Psoas muscle (tissue), 7 donors: ENCODE measurements at regions not wholly inside any gene's neighbourhood (a gene's known extent, or its start where the extent isn't known, plus 50 kb on each side); places are given as distances from the start of the nearest gene placed in this dataset.
"Not testable (repeated sequence)": the region's sequence is repeated elsewhere in the genome, so short reads cannot be mapped to it uniquely, and the experiment has no call there.

Source experiments
- ATAC-seq, 4 donors: fragments of 200-7000 bp; cut with Tn5 transposase; one replicate each; pipeline ENCODE4 v1.9.1; 2020; ENCODE audit warnings: moderate library complexity in 3 of 4, mild to moderate bottlenecking in 2 of 4
- DNase-seq, 2 donors: peaks; one replicate each; pipeline ENCODE4 v3.0.0-alpha.2; 2020
- H3K27ac ChIP-seq: fragments of 200-600 bp; one replicate; pipeline ENCODE4 v1.8.0; 2022
- H3K27me3 ChIP-seq, 3 donors: fragments of 200-600 bp in 1 of 3; one replicate each; pipeline versions ENCODE4 v1.6.1 to v1.8.0; 2013 to 2022; ENCODE audit warnings: low read length in 2 of 3, mild to moderate bottlenecking in 2 of 3, moderate library complexity in 1 of 3; ENCODE audit not compliant: insufficient read depth in 3 of 3
- H3K36me3 ChIP-seq, 2 donors: fragments of 200-600 bp in 1 of 2; one replicate each; pipeline versions ENCODE4 v1.6.1 to v1.8.0; 2013 to 2022; ENCODE audit warnings: low read depth in 1 of 2, mild to moderate bottlenecking in 1 of 2, moderate library complexity in 1 of 2; ENCODE audit not compliant: insufficient read depth in 1 of 2
- H3K4me1 ChIP-seq: fragments of 200-600 bp; one replicate; pipeline ENCODE4 v1.8.0; 2022
- H3K4me3 ChIP-seq: fragments of 200-600 bp; one replicate; pipeline ENCODE4 v1.8.0; 2022; ENCODE audit warnings: mild to moderate bottlenecking
- H3K9me3 ChIP-seq: fragments of 200-600 bp; one replicate; pipeline ENCODE4 v1.8.0; 2022
- whole genome bisulfite sequencing, 3 donors: extraction: QIAGEN DNeasy Blood & Tissue Kit; methylation state at CpG; one replicate each; pipeline versions ENCODE4 v1.1.6 to v1.1.7; 2013; 5-methylcytosine and 5-hydroxymethylcytosine counted together
- intact Hi-C, 2 donors: fragments of 100-400 bp; cut with DNase I; formaldehyde crosslinking; loops; one replicate each; pipeline versions ENCODE4 v1.11.0 to v1.14.2; 2022
- TF ChIP-seq, protein P1 (sequence below): fragments of 200-600 bp; IDR thresholded peaks from one replicate; pipeline ENCODE4 v1.8.0; 2022; ENCODE audit warnings: antibody characterized with exemption
- donor health status: healthy with polysubstance abuse.
- donor health status: DM: no; HTN: no; CAD: no; lungs with moderate emphysema.
- donor health status: Bipolar disorder and iron deficiency.
- donor health status: healthy.
- donor health status: DM: yes; HTN: yes; CAD: no.
- donor health status: DM: no; HTN: no; CAD: no.
- donor health status: DM: yes; HTN: yes; CAD: no.

DNA sequence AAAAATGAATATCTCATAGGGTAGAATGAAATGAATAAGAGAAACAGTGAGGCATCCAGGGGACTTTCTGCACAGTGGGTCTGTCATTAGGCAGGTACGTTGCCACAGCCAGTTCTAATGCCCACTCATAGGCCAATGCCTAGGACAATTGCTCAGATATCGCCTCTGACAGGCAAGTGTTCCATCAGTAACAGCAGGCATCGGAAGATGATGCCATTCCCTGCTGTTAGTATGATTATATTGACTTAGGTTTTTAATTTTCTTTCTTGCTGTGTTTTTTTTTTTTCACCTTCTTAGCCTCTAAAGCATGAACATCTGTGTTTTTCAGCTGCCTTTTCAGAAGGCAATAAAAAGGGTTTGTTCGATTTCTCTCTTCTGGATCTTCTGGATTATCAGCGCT is 90.7 kb downstream of the PRL start:
- no peak for ATAC-seq
- WGBS, 3 donors, result 85 to 94% (median 87%) methylated on average over 5 of the region's 5 CpGs

DNA sequence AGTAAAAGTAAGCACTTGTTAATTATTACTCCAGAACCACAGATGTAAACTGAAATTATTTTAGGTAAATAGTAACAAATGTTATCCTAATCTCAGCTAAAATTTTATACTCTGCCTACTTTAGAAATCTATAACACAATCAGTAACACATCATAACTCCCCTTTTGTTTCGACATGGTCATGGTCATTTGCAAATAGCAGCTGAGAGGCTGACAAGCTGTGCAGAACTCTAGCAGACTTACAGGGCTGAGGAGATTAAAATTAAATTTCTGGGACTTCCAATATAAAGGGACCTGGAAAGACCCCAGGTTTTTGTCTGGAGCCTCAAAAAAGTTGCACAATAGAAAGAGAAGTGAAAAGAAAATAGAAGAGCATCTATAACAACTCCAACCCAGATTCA is 88.8 kb downstream of the PRL start:
- intact Hi-C loops, result no loop called here
- 31 to 57% (median 56%) methylated on average over 1 of the region's 1 CpG for WGBS, 3 donors
- Histone ChIP-seq H3K27ac (no peak overlapping the region), H3K4me3 (no peak overlapping the region), H3K36me3 (no peaks in the 10 kb centered on the region), H3K4me1 (no peaks in the 10 kb centered on the region), H3K9me3 (no peaks in the 10 kb centered on the region), H3K27me3 (no peaks in the 10 kb centered on the region)
- TF ChIP-seq, protein P1, sequence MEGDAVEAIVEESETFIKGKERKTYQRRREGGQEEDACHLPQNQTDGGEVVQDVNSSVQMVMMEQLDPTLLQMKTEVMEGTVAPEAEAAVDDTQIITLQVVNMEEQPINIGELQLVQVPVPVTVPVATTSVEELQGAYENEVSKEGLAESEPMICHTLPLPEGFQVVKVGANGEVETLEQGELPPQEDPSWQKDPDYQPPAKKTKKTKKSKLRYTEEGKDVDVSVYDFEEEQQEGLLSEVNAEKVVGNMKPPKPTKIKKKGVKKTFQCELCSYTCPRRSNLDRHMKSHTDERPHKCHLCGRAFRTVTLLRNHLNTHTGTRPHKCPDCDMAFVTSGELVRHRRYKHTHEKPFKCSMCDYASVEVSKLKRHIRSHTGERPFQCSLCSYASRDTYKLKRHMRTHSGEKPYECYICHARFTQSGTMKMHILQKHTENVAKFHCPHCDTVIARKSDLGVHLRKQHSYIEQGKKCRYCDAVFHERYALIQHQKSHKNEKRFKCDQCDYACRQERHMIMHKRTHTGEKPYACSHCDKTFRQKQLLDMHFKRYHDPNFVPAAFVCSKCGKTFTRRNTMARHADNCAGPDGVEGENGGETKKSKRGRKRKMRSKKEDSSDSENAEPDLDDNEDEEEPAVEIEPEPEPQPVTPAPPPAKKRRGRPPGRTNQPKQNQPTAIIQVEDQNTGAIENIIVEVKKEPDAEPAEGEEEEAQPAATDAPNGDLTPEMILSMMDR, result no peak
- ATAC-seq (no peak), DNase-seq (no peak)

More for the DNA sequence above, 90.7 kb downstream of the PRL start:
- intact Hi-C loops, result no loop called here
- Histone ChIP-seq H3K9me3 (no peaks in the 10 kb centered on the region), H3K36me3 (no peaks in the 10 kb centered on the region), H3K4me1 (no peaks in the 10 kb centered on the region), H3K27me3 (no peaks in the 10 kb centered on the region), H3K27ac (no peak overlapping the region), H3K4me3 (no peak overlapping the region)
- no peak for DNase-seq
- TF ChIP-seq, protein P1, result no peak

DNA sequence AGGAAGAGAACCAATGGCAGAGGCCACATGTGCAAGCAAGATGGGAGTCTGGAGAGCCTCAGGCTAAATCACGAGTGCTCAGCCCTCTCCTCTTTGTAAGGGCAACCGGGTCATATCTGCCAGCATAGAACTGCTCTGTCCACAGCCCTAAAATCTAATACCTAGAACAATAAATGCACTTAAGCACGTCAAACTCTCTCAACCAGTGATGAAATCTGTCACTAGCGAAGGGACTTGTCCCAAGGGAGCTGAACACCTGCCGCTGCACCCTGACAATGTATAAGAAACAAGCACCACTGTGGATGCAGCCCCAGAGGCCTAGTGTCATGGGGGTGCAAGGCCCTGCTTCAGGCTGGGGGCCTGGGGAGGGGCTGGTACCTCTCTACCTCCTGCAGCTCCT is 82.5 kb downstream of the PRL start:
- no peaks in the 10 kb centered on the region for H3K4me1 ChIP-seq
- no peak overlapping the region for H3K4me3 ChIP-seq
- intact Hi-C loops, result no loop called here
- no peaks in the 10 kb centered on the region for H3K36me3 ChIP-seq
- no peaks in the 10 kb centered on the region for H3K27me3 ChIP-seq
- TF ChIP-seq, protein P1, result no peak
- ATAC-seq (no peak), DNase-seq (no peak)
- H3K27ac ChIP-seq, result no peak overlapping the region
- no peaks in the 10 kb centered on the region for H3K9me3 ChIP-seq
- 71 to 75% (median 75%) methylated on average over 5 of the region's 5 CpGs for WGBS, 3 donors

DNA sequence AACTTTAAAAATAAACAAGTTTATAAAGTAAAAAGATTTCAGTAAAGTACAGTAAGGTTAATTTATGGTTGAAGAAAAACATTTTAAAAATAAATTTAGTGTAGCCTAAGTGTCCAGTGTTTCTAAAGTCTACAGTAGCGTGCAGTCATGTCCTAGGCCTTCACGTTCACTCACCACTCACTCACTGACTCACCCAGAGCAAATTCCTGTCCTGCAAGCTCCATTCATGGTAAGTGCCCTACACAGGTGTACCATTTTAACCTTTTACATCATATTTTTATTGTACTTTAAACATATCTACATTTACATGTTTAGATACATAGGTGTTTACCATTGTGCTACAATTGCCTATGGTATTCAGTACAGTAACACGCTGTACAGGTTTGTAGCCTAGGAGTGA is 81.4 kb downstream of the PRL start:
- H3K4me3 ChIP-seq, intact Hi-C loops, H3K9me3 ChIP-seq, DNase-seq, ATAC-seq, H3K27ac ChIP-seq, H3K4me1 ChIP-seq, H3K27me3 ChIP-seq, H3K36me3 ChIP-seq: not testable (repeated sequence)
- 79 to 98% (median 94%) methylated on average over 3 of the region's 3 CpGs for WGBS, 3 donors

DNA sequence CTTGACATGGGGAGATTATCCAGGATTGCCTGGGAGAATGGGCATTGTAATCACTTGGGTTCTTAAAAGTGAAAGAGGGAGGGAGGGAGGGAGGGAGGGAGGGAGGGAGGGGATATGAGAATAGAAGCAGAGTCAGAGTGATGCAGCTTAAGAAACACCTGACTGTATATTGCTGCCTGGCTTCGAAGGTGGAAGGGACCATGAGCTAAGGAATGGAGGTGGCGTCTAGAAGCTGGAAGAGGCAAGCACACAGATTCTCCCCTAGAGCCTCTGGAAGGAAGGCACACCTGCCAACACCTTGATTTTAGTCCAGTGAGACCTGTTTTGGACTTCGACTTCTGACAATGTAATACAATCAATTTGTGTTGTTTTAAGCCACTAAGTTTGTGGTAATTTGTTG is 78.4 kb downstream of the PRL start:
- H3K27ac ChIP-seq, result no peak overlapping the region
- ATAC-seq (no peak), DNase-seq (no peak)
- H3K4me1 ChIP-seq, result no peaks in the 10 kb centered on the region
- TF ChIP-seq, protein P1, result no peak
- intact Hi-C loops, result no loop called here
- H3K36me3 ChIP-seq, result no peaks in the 10 kb centered on the region
- 94 to 97% (median 95%) methylated on average over 3 of the region's 3 CpGs for WGBS, 3 donors
- no peaks in the 10 kb centered on the region for H3K27me3 ChIP-seq
- no peak overlapping the region for H3K4me3 ChIP-seq
- H3K9me3 ChIP-seq, result no peaks in the 10 kb centered on the region
